Endothelial cell of umbilical vein (primary cell): ENCODE measurements at regions not wholly inside any gene's neighbourhood (a gene's known extent, or its start where the extent isn't known, plus 50 kb on each side); places are given as distances from the start of the nearest gene placed in this dataset.

Source experiments
- BruUV-seq: library from RNA; stranded (reverse); fragments of 400-500 nt; replicated peaks from 2 replicates; lab custom pipeline; 2021; lab: Mats Ljungman, UMichigan
- CTCF ChIA-PET: fragments of 300-600, 350-600 bp; sonication (Branson Sonifier 250); formaldehyde crosslinking; loops from one replicate; lab custom pipeline; 2021; ENCODE audit warnings: antibody characterized with exemption, inconsistent platforms; lab: Charles Lee
- POLR2A ChIA-PET: fragments of 300-600, 350-600 bp; sonication (Branson Sonifier 250); formaldehyde crosslinking; loops from one replicate; lab custom pipeline; 2021; ENCODE audit warnings: antibody characterized with exemption, inconsistent platforms; lab: Charles Lee
- DNase-seq: peaks from one replicate; pipeline ENCODE4 v3.0.0-alpha.2; 2011; ENCODE audit warnings: low read depth, low spot score
- FAIRE-seq: peaks from 2 replicates; lab custom pipeline; 2011; peaks lifted over from hg19 to GRCh38; lab: Jason Lieb, UNC
- H2AFZ ChIP-seq: 2 replicates; pipeline ENCODE4 v1.6.0; 2012; ENCODE audit warnings: low read depth, low read length, control low read depth, inconsistent platforms
- H3K27ac ChIP-seq: 2 replicates; pipeline ENCODE4 v1.5.1; 2011; ENCODE audit warnings: low read depth, mild to moderate bottlenecking, control low read depth, low read length, moderate library complexity; ENCODE audit not compliant: insufficient read depth
- H3K27me3 ChIP-seq, 2 experiments: 2 replicates each; pipeline versions ENCODE4 v1.6.0 to v1.6.1; 2011; ENCODE audit warnings: low read length in 2 of 2, mixed read lengths in 1 of 2; ENCODE audit not compliant: control insufficient read depth in 2 of 2, insufficient read depth in 2 of 2
- H3K36me3 ChIP-seq, 2 experiments: 2 replicates in 1 of 2; 3 replicates in 1 of 2; pipeline ENCODE4 v1.5.1; 2011; ENCODE audit warnings: low read length in 2 of 2, mild to moderate bottlenecking in 1 of 2, moderate library complexity in 1 of 2; ENCODE audit not compliant: control insufficient read depth in 2 of 2, insufficient read depth in 2 of 2; ENCODE audit errors: extremely low read depth in 1 of 2
- H3K4me1 ChIP-seq: 3 replicates; pipeline ENCODE4 v1.5.1; 2011; ENCODE audit warnings: mild to moderate bottlenecking, low read length; ENCODE audit not compliant: control insufficient read depth, insufficient read depth; ENCODE audit errors: extremely low read depth
- H3K4me2 ChIP-seq: 2 replicates; pipeline ENCODE4 v1.6.1; 2011; ENCODE audit warnings: low read length, control low read depth, mixed read lengths; ENCODE audit not compliant: insufficient read depth
- H3K4me3 ChIP-seq, 3 experiments: fragments of 200-600 bp in 1 of 3; sonication (generic), shearing (Covaris generic) in 1 of 3; replicated peaks in 1 of 3; 2 replicates each; pipeline ENCODE4 v1.5.1; 2011 to 2016; ENCODE audit warnings: control low read depth in 3 of 3, low read length in 3 of 3, mild to moderate bottlenecking in 2 of 3, inconsistent platforms in 1 of 3, low read depth in 1 of 3, moderate library complexity in 1 of 3; ENCODE audit not compliant: insufficient read depth in 1 of 3
- H3K79me2 ChIP-seq: 2 replicates; pipeline ENCODE4 v1.6.0; 2012; ENCODE audit warnings: low read length, inconsistent platforms; ENCODE audit not compliant: control insufficient read depth, insufficient read depth
- H3K9ac ChIP-seq: replicated peaks from 2 replicates; pipeline ENCODE3; 2011; ENCODE audit warnings: low read length, control low read depth; ENCODE audit not compliant: insufficient read depth; ENCODE audit errors: extremely low read depth
- H3K9me1 ChIP-seq: replicated peaks from 3 replicates; pipeline ENCODE4 v1.6.0; 2011; ENCODE audit warnings: mild to moderate bottlenecking, low read length; ENCODE audit not compliant: control insufficient read depth, insufficient read depth; ENCODE audit errors: extremely low read depth
- H3K9me3 ChIP-seq: replicated peaks from 2 replicates; pipeline ENCODE4 v1.5.1; 2012; ENCODE audit warnings: low read length, inconsistent platforms; ENCODE audit not compliant: control insufficient read depth, insufficient read depth
- H4K20me1 ChIP-seq: replicated peaks from 2 replicates; pipeline ENCODE3; 2011; ENCODE audit warnings: mild to moderate bottlenecking, low read length; ENCODE audit not compliant: control insufficient read depth, insufficient read depth; ENCODE audit errors: extremely low read depth
- EZH2 ChIP-seq: IDR thresholded peaks from 2 replicates; pipeline ENCODE4 v1.6.1; 2012; ENCODE audit warnings: borderline replicate concordance, low read depth, mild to moderate bottlenecking, moderate library complexity, low read length, inconsistent platforms; ENCODE audit not compliant: severe bottlenecking
- FOS ChIP-seq: IDR thresholded peaks from 2 replicates; pipeline ENCODE4 v1.6.1; 2011; ENCODE audit warnings: mild to moderate bottlenecking, low read length, moderate library complexity, borderline replicate concordance; ENCODE audit not compliant: insufficient read depth
- GATA2 ChIP-seq: IDR thresholded peaks from 2 replicates; pipeline ENCODE4 v1.7.0; 2011; ENCODE audit warnings: low read depth, mild to moderate bottlenecking, moderate library complexity, mixed read lengths, low read length; ENCODE audit not compliant: insufficient read length, insufficient read depth
- JUN ChIP-seq: IDR thresholded peaks from 2 replicates; pipeline ENCODE4 v1.6.1; 2011; ENCODE audit warnings: borderline replicate concordance, low read depth; ENCODE audit not compliant: insufficient read length, insufficient read depth
- MAX ChIP-seq: IDR thresholded peaks from 2 replicates; pipeline ENCODE4 v1.6.1; 2011; ENCODE audit not compliant: insufficient read depth, insufficient read length
- MYC ChIP-seq: IDR thresholded peaks from one replicate; pipeline ENCODE4 v1.6.1; 2011; ENCODE audit warnings: mild to moderate bottlenecking, low read depth, low read length
- POLR2A ChIP-seq: IDR thresholded peaks from 2 replicates; pipeline ENCODE4 v1.6.1; 2012; ENCODE audit warnings: low read depth, mild to moderate bottlenecking, control low read depth, low read length
- POLR2AphosphoS5 ChIP-seq: IDR thresholded peaks from 2 replicates; pipeline ENCODE4 v1.6.1; 2012; ENCODE audit warnings: low read depth, mild to moderate bottlenecking, control low read depth, low read length, moderate library complexity; ENCODE audit not compliant: insufficient read depth
- dilution Hi-C: fragments of 300-500 bp; cut with MboI; formaldehyde crosslinking; loops from one replicate; pipeline ENCODE4 v1.15.0; 2019; ENCODE audit warnings: low sequenced_read_pairs; ENCODE audit not compliant: extremely low pct_ligation_motif_present
- intact Hi-C: fragments of 100-400 bp; cut with micrococcal nuclease; formaldehyde crosslinking; loops from one replicate; pipeline ENCODE4 v1.10.0; 2022
- TF ChIP-seq, protein P1 (sequence below), 2 donors: IDR thresholded peaks; 1 replicate in 1 of 2; 2 replicates in 1 of 2; pipeline ENCODE4 v1.5.1; 2011; ENCODE audit warnings: low read length in 2 of 2, mild to moderate bottlenecking in 2 of 2, moderate library complexity in 2 of 2, control low read depth in 1 of 2, inconsistent platforms in 1 of 2, low read depth in 1 of 2; ENCODE audit not compliant: insufficient read depth in 1 of 2; ENCODE audit errors: extremely low read depth in 1 of 2

DNA sequence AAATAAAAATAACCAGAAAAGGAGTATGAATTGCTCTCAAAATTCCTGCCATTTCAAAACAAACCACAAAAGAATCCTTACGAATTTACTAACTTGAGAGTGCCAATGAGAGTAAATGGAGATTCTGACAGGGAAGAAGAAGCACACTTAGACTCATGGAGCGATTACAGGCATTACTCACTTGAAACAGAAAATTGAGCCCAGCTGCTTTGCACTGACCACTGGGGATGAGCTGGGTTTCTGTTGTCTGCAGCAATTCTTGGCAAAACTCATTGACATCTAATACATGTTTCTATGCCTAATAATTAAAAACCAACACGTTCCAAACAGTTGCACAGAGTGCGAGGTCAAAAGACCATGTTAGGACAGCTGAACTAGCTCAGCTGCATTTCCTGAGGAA lies 731.6 kb downstream of the DNAH5 start:
- Histone ChIP-seq H3K79me2 (no peaks in the 10 kb centered on the region), H3K9ac (no peak overlapping the region), H3K4me1 (no peaks in the 10 kb centered on the region), H4K20me1 (no peaks in the 10 kb centered on the region), H3K27ac (no peak overlapping the region), H3K4me3 (no peak overlapping the region), H3K36me3 (no peaks in the 10 kb centered on the region), H3K4me2 (no peak overlapping the region), H3K27me3 (no peaks in the 10 kb centered on the region), H3K9me3 (no peaks in the 10 kb centered on the region), H2AFZ (no peak overlapping the region), H3K9me1 (no peaks in the 10 kb centered on the region)
- DNase-seq (no peak), FAIRE-seq (no peak)
- ChIA-PET CTCF (no interaction called here), POLR2A (no interaction called here)
- intact Hi-C loops (no loop called here), dilution Hi-C loops (no loop called here)
- no TSS peak for BruUV-seq
- TF ChIP-seq JUN (no peak), MYC (no peak), FOS (no peak), MAX (no peak), GATA2 (no peak), POLR2A (no peak), EZH2 (no peak), POLR2AphosphoS5 (no peak)
- TF ChIP-seq, protein P1, sequence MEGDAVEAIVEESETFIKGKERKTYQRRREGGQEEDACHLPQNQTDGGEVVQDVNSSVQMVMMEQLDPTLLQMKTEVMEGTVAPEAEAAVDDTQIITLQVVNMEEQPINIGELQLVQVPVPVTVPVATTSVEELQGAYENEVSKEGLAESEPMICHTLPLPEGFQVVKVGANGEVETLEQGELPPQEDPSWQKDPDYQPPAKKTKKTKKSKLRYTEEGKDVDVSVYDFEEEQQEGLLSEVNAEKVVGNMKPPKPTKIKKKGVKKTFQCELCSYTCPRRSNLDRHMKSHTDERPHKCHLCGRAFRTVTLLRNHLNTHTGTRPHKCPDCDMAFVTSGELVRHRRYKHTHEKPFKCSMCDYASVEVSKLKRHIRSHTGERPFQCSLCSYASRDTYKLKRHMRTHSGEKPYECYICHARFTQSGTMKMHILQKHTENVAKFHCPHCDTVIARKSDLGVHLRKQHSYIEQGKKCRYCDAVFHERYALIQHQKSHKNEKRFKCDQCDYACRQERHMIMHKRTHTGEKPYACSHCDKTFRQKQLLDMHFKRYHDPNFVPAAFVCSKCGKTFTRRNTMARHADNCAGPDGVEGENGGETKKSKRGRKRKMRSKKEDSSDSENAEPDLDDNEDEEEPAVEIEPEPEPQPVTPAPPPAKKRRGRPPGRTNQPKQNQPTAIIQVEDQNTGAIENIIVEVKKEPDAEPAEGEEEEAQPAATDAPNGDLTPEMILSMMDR (IDR thresholded peaks at IDR 0.05; ENCODE audit: extremely low read depth in 1 of 2, insufficient read depth in 1 of 2, low read depth in 1 of 2, low read length in 2 of 2): no peak
